ENCODE measurements at regions not wholly inside any gene's neighbourhood (a gene's known extent, or its start where the extent isn't known, plus 50 kb on each side); places are given as distances from the start of the nearest gene placed in this dataset.

GRCh38 chr11:81332276-81332675, 1401.4 kb downstream of the FAM181B start:
- no peak for TF ChIP-seq CTCF (IDR thresholded peaks at IDR 0.05)

GRCh38 chr11:81331611-81332235, 1401.9 kb downstream of the FAM181B start:
- TF ChIP-seq CTCF (IDR thresholded peaks at IDR 0.05): no peak

- no peak for TF ChIP-seq CTCF (IDR thresholded peaks at IDR 0.05)
Observed at GRCh38 chr11:81331088-81331487, 1402.6 kb downstream of the FAM181B start.

- no peak for TF ChIP-seq CTCF (IDR thresholded peaks at IDR 0.05)
Observed at GRCh38 chr11:81303038-81303664, 1430.5 kb downstream of the FAM181B start.

GRCh38 chr11:81301166-81301830, 1432.4 kb downstream of the FAM181B start:
- no peak for TF ChIP-seq CTCF (IDR thresholded peaks at IDR 0.05)

- no peak for TF ChIP-seq CTCF (IDR thresholded peaks at IDR 0.05)
Observed at GRCh38 chr11:81286959-81287358, 1446.7 kb downstream of the FAM181B start.

GRCh38 chr11:81286550-81286949, 1447.1 kb downstream of the FAM181B start:
- TF ChIP-seq CTCF (IDR thresholded peaks at IDR 0.05): no peak
